D721Med (cell line): ENCODE measurements at regions not wholly inside any gene's neighbourhood (a gene's known extent, or its start where the extent isn't known, plus 50 kb on each side); places are given as distances from the start of the nearest gene placed in this dataset.

Source experiments
- DNase-seq: peaks from one replicate; pipeline ENCODE4 v3.0.0; 2011; ENCODE audit warnings: low spot score; ENCODE audit not compliant: insufficient read length
- FAIRE-seq: peaks from 2 replicates; lab custom pipeline; 2011; peaks lifted over from hg19 to GRCh38; lab: Jason Lieb, UNC
- TF ChIP-seq, protein P1 (sequence below): IDR thresholded peaks from 2 replicates; pipeline ENCODE4 v1.5.1; 2012; ENCODE audit warnings: mild to moderate bottlenecking, control low read depth; ENCODE audit not compliant: insufficient read depth; ENCODE audit errors: missing control alignments

DNA sequence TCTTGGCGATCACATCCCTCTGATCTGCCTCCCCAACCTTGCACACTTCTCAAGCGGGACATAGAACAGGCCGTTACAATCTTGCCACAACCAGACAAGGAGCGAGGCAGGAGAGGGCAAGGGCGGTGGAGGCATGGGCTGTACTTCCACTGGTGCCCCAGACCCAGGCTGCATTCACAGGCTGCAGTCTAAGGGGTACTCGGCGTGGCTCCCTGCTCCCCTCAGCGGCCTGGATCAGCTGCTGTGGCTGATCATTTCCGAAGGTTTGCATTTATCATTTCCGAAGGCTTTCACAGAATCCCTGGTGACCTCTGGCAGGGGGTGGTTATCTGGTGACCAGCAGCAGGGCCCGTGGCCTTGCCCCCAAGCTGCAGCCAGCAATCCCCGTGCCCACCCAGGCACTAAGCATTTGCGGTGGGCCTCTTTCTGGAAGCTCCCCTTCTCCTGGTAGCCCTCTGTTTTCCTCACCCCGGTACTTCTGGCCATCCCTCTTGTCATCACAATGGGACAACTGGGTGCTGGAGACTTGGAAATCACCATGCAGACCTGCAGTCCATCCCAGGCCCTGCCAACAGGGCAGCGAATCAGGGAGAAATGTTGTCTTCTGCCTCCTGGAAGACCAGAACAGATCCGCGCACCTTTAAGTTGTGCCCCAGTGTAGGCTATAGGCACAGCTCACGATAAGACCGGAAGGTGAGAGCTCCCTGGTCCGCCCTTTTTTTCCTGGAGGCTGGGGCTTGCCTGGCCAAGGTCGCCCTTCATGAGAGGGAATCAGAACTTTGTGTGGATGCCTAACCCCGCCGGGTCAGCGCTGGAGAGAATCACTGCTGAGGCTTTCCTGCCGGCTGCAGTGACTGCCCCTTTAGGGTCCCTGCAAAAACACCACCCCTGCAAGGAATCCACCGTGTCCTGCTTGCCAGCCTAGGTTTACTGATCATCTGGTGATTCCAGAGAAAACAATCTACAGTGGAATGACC, 1739.1 kb downstream of the TP53TG3F start:
- DNase-seq: no peak
- FAIRE-seq: no peak
- TF ChIP-seq, protein P1, sequence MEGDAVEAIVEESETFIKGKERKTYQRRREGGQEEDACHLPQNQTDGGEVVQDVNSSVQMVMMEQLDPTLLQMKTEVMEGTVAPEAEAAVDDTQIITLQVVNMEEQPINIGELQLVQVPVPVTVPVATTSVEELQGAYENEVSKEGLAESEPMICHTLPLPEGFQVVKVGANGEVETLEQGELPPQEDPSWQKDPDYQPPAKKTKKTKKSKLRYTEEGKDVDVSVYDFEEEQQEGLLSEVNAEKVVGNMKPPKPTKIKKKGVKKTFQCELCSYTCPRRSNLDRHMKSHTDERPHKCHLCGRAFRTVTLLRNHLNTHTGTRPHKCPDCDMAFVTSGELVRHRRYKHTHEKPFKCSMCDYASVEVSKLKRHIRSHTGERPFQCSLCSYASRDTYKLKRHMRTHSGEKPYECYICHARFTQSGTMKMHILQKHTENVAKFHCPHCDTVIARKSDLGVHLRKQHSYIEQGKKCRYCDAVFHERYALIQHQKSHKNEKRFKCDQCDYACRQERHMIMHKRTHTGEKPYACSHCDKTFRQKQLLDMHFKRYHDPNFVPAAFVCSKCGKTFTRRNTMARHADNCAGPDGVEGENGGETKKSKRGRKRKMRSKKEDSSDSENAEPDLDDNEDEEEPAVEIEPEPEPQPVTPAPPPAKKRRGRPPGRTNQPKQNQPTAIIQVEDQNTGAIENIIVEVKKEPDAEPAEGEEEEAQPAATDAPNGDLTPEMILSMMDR: no peak

DNA sequence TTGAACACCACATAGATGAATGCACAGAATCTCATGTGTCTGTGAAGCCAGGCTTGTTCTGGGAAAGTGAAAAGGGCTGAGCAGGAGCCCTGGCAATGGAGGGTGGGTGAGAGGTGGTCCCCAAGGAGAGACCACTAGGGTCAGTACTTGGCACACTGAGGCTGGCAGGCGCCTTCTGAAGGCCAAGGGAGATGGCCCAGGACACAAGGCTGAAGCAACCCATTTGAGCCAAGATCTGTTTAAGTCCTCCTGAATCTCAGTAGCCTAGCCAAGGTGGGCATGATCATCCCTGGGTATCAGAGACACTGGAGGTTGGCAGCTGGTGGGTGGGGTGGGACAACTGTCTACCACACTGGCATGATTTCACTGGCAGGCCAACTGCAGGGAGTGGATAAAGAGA, 1741.2 kb downstream of the TP53TG3F start:
- TF ChIP-seq, protein P1: no peak
- FAIRE-seq (no peak), DNase-seq (no peak)

DNA sequence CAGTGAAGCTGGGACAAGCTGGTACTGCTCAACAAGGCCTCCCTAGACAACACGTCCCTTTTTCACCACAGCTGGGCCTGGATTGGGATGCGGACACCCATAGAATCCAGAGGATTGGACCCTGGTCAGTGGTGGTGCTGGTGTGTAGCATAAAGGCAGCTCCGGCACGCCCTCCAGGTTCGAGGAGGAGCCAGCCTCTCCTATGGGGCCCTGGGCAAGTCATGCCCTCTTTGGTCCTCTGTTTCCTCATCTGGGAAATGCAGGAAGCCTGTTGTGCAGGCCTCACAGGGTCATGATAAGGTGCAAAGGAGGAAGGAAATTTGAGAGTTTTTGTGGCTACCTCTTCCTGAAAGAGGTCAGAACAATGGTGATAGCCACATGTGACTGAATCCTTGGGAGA, 1741.7 kb downstream of the TP53TG3F start:
- FAIRE-seq: no peak
- DNase-seq: no peak
- TF ChIP-seq, protein P1: no peak

DNA sequence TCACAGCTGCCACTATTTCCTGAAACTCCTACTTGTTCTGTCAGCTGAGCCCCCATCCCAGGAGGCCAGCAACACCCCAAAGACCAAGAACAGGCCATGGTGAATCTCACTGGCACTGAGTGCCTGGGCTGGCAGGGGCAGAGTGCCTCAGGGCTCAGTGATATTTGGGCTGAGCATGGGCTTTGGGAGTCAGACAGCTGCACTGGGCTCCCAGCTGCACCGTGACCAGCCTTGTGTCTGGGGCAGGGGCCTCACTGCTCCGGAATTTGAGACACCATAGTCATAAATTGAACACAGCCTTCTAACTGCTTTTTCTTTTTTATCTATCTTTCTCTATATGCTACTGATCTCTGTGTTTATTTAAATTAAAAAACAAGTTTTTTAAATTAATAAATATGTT, 1744.2 kb downstream of the TP53TG3F start:
- DNase-seq (no peak), FAIRE-seq (no peak)
- TF ChIP-seq, protein P1: no peak

DNA sequence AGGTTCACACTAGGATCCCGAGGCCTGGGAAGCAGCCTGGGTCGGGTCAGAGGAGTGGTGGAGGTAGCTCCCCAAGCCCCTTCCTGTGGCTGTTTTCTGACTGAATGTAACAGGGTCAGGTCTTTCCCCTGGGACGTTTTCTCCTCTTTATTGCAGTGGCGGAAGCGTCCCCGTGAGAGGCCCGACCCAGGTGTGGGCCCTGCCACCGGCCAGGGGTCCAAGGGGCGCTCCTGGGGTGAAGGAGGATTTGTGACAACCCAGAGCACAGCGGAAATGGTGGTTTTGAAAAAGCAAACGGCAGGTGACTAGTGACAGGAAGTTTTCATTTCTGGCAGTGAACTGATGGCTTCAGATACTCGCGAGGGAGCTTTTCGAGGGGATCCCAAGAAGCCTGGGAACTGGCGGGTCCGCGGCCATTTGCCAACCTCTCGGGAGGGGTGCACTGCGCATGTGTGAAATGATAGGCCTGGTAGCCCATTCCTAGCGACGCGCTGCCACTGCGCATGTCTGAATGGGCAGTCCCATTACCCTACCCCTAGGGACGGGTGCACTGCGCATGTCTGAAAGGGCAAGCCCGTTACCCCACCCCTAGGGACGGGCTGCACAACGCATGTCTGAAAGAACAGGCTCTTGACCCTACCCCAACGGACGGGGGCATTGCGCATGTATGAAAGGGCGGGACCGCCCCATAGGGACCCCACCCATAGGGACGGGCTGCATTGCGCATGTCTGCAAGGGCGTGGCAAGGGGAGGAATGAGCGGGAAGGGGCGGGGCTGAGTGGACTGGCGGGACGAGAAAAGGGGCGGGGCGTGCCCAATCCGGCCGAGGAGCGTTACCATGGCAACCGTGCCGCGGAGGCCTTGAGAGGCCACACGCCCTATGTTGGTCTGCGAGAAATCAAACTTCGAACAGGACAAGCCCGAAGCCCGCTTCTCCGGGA, 1747.9 kb downstream of the TP53TG3F start:
- FAIRE-seq: no peak
- no peak for DNase-seq
- TF ChIP-seq, protein P1: no peak

DNA sequence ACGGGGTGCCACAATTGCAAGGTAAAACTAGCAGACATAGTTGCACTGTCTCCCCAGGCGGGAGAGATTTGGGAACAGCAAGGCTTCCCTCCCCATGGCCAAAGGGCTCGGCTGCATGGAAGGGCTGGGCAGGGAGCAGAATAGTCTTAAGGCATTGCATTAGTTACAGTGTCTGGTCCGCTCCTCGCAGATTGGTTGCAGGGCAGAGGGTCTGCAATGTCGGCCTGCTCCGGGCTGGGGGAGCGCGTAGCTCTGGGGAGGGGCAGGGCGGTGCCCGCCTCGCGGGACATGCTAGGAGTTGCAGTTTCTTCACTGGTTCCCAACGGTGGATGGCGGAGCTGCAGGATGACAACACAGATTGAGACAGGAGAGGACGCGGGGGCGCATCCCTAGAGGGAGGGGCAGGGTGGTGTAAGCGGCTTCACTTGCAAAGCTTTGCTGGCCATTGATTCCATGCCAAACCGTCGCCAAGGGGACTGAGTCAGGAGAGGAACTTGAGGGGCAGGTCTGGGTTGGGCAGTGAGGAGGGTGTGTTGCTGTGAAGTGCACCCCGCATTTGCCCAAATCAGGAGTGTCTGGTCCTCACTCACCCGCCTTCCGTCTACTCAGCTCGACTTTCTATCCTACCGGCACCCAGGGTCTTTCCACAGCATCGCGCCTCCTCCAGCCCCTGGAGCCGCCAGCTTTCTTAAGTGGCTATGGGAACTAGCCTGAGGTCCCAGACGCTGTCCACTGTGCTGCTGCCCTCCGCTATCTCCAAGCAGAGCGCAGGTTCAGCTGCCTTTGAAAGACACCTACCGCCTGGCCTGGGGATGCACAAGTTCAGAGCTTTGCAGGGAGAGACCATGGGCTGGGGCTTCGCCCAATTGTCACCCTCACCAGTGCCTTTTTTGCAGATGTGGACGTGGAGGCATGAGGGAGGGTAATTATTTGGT, 1748.9 kb downstream of the TP53TG3F start:
- DNase-seq: no peak
- no peak for FAIRE-seq
- TF ChIP-seq, protein P1: no peak
